A673 (cell line): ENCODE measurements at regions not wholly inside any gene's neighbourhood (a gene's known extent, or its start where the extent isn't known, plus 50 kb on each side); places are given as distances from the start of the nearest gene placed in this dataset.

Source experiments
- EZH2 ChIP-seq: fragments of 200-600 bp; sonication (generic); IDR thresholded peaks from 2 replicates; pipeline ENCODE4 v1.6.1; 2017; ENCODE audit warnings: borderline replicate concordance, low read depth, mild to moderate bottlenecking, mixed read lengths, antibody characterized with exemption, low read length; ENCODE audit not compliant: poor library complexity, severe bottlenecking
- TF ChIP-seq, protein P1 (sequence below): fragments of 300-800, 200-600 bp; sonication (generic); conservative IDR thresholded peaks from 2 replicates; pipeline ENCODE4 v1.5.1; 2017; ENCODE audit warnings: low read depth, mild to moderate bottlenecking, antibody characterized with exemption, low read length, moderate library complexity, mixed read lengths

DNA sequence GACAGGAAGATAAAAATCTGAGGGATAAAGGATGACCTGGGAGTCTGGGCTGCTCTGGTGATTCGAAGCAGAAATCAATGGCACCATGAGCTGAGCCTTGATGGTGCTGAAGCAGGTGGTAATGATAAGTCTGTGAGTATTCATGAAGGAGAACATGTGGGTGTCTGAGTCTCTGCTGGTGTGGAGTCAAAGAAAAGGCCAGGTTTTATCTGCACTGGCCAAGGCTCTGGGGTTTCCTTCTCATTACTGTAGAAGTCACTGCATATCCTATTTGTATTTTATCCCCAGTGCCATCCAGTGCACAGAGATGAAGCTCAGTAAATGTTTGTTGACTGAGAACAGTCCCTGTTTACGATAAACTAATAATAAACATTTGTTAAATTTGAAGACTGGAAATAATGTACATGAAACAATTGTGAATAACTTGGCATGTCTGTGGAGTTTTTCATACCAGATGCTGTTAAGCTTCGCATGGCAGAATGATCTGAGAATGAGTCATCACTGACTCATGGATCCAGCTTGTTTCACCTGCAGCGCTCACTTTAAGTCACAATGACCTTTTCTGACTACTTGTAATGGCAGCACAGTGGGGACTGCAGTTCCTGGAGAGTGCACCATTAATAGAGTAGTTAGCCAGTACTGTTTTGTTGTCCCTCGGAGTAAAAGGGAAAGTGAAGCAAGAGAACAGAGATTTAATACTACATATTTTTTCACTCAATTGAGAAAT is 538.5 kb downstream of the HTR7 start:
- TF ChIP-seq, protein P1, sequence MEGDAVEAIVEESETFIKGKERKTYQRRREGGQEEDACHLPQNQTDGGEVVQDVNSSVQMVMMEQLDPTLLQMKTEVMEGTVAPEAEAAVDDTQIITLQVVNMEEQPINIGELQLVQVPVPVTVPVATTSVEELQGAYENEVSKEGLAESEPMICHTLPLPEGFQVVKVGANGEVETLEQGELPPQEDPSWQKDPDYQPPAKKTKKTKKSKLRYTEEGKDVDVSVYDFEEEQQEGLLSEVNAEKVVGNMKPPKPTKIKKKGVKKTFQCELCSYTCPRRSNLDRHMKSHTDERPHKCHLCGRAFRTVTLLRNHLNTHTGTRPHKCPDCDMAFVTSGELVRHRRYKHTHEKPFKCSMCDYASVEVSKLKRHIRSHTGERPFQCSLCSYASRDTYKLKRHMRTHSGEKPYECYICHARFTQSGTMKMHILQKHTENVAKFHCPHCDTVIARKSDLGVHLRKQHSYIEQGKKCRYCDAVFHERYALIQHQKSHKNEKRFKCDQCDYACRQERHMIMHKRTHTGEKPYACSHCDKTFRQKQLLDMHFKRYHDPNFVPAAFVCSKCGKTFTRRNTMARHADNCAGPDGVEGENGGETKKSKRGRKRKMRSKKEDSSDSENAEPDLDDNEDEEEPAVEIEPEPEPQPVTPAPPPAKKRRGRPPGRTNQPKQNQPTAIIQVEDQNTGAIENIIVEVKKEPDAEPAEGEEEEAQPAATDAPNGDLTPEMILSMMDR, result no peak
- no peak for TF ChIP-seq EZH2
